LNCAP (cell line): ENCODE measurements at regions not wholly inside any gene's neighbourhood (a gene's known extent, or its start where the extent isn't known, plus 50 kb on each side); places are given as distances from the start of the nearest gene placed in this dataset.

Experiments used
- TF ChIP-seq, protein P1 (sequence below): fragments of 450-650 bp; IDR thresholded peaks from 2 replicates; pipeline ENCODE4 v1.5.1; 2017; ENCODE audit warnings: mild to moderate bottlenecking

DNA sequence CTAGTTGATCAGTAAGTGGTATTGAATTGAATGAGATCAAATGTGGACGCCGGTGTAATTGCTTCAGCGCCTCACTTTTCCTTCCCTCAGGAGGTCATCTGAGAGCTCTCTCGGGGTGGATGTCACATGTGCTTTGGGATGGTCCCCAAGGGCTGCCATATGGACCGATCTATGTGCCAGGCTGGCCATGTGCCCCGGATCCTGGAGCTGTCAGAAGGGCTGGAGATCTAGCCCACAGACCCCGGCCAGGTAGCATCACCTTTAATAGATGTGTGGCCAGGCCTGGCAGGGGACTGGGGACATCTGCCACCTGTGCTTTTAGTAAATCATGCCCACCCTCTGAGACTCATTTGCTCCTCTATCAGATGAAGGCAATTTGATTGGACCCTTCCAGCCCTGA, 95.3 kb upstream of the CRHR1 start:
- TF ChIP-seq, protein P1, sequence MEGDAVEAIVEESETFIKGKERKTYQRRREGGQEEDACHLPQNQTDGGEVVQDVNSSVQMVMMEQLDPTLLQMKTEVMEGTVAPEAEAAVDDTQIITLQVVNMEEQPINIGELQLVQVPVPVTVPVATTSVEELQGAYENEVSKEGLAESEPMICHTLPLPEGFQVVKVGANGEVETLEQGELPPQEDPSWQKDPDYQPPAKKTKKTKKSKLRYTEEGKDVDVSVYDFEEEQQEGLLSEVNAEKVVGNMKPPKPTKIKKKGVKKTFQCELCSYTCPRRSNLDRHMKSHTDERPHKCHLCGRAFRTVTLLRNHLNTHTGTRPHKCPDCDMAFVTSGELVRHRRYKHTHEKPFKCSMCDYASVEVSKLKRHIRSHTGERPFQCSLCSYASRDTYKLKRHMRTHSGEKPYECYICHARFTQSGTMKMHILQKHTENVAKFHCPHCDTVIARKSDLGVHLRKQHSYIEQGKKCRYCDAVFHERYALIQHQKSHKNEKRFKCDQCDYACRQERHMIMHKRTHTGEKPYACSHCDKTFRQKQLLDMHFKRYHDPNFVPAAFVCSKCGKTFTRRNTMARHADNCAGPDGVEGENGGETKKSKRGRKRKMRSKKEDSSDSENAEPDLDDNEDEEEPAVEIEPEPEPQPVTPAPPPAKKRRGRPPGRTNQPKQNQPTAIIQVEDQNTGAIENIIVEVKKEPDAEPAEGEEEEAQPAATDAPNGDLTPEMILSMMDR: no peak

DNA sequence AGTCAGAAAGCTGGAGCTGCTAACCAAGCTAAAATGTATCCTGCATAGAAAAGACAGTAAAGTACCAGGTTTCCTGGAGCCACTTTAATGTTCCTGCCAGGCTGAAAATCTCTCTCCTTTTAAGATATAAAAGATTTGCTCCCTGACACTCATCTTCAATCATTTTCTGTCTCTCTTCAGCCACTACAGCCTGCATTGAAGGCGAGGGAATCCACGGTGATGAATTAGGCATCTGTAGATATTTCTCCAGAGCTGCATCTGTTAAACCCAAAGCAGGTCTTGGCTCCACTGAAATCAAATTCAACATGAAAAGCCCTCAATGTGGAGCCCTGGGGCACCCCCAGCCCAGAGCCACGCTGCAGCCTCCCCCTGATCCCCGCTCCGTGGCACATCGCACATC, 94.7 kb upstream of the CRHR1 start:
- TF ChIP-seq, protein P1: no peak

DNA sequence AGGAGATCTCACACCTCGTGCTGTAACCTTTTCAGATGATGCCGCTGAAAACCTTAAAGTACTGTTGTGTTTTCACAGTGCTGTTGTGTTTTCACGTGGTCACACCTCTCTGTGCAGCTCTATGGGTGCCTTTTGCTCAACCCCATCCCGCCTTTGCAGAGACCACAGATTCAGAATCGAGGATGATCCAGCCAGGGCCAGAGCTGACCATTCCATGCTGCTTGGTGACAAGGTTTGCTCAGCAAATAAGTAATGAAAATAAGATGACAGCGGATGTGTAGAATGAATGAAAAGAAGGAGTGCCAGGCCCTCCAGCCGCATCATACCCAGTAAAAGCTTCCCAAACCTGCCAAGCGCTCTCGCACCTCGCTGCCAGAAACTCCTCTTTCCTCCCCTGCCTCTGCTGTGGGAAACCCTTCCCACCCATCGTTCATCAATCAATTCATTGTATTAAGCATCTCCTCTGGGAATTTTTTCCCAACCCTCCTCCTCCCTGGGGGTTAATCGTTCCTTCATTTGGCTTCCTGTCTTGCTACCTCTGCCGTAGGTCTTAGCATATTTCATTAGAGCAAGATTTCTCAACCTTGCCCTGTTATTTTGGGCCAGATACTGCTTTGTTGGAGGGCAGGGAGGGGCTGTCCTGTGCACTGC, 93.4 kb upstream of the CRHR1 start:
- TF ChIP-seq, protein P1: no peak

DNA sequence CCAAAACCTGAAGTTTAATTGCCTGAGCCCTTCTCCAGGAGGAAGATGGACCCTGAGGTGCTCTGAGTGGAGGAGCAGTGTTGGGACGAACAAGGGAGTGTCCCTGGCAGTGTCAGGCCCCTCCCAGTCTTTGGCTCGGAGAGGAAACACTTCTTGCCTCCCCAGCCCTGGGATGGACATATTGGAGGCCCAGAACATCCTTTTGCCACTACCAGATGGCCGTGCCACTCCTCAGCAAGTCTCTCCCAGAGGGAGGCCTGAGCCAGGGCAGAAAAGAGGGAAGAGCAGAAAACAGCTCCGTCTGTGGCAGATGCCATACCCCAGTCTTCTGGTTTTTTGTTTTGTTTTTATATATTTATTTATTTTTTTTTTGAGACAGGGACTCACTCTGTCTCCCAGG, 91.5 kb upstream of the CRHR1 start:
- TF ChIP-seq, protein P1: no peak

DNA sequence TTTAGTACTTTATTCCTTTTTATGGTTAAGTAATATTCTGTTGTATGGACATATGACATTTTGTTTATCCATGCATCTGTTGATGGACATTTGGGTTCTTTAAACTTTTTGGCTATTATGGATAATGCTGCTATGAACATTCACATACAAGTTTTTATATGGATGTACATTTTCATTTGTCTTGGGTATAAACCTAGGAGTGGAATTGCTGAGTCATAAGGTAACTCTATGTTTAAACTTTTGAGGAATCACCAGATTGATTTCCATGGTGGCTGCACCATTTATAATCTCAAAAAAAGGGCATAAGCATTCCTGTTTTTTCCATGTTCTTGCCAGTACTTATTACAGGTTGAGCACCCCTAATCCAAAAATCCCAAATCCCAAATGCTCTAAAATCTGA, 90.3 kb upstream of the CRHR1 start:
- TF ChIP-seq, protein P1: no peak

DNA sequence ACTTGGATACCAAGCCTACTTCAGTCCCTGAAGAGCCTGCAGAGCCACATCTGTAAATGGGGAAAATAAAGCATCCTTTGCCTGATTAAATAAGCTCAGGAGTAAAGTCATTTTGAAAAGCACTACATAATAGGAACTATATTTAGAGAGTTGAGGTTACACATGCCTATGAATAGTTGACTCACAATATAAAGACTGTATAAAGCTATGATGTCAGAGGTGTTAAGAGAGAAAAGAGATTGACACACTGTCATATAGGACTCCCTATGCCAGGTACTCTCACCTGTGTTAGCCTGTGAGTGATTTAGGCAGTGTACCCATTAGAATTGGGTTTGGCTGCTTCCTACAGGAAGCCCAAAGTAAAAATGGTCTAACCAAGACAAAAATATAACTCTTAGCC, 87.7 kb upstream of the CRHR1 start:
- TF ChIP-seq, protein P1: no peak

DNA sequence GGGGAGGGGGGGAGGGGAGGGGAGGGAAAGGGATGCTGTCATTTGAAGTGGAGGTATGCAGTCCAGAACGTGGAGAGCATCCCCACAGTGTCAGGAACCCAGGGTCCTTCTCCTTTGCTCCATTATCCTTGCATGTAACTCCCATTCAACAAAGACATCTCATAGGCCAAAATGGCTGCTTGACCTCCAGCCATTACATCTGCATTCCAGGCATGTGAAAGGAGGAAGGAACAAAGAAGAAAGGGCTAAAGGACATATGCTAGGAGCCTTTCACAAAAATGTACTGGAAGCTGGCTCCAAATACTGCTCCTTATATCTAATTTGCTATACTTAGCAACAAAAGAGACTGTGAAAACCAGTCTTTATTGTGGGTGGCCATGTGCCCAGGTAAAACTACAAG, 87.0 kb upstream of the CRHR1 start:
- TF ChIP-seq, protein P1: no peak
